ENCODE measurements at regions not wholly inside any gene's neighbourhood (a gene's known extent, or its start where the extent isn't known, plus 50 kb on each side); places are given as distances from the start of the nearest gene placed in this dataset.

GRCh38 chr1:184329245-184329953 is 57.4 kb upstream of the C1orf21 start:
- Histone ChIP-seq H2BK20ac (ENCODE audit: low read depth, low read length, poor library complexity, severe bottlenecking) (no peak overlapping the region), H3T11ph (ENCODE audit: low read length) (no peak overlapping the region), H3K9me3 (ENCODE audit: control insufficient read depth, low read depth, low read length) (no peaks in the 10 kb centered on the region), H3K79me1 (ENCODE audit: insufficient read depth, low read depth, low read length, poor library complexity, severe bottlenecking) (no peaks in the 10 kb centered on the region), H4K20me1 (ENCODE audit: control insufficient read depth, insufficient read depth, insufficient read length) (no peaks in the 10 kb centered on the region), H4K8ac (replicated peaks; ENCODE audit: insufficient read length, low read depth, low read length) (no peak overlapping the region), H3K23me2 (ENCODE audit: insufficient read length, low read depth, low read length, poor library complexity, severe bottlenecking) (no peaks in the 10 kb centered on the region), H4K5ac (ENCODE audit: insufficient read length, low read depth, low read length) (no peak overlapping the region), H3K27ac (ENCODE audit: insufficient read length, low read depth, low read length) (no peak overlapping the region), H3K14ac (ENCODE audit: insufficient read depth, low read length) (no peak overlapping the region), H3K4me1 (ENCODE audit: insufficient read depth, low read length) (no peaks in the 10 kb centered on the region), H3K4ac (ENCODE audit: low read depth, low read length) (no peak overlapping the region), H3K56ac (ENCODE audit: insufficient read length, low read depth, low read length) (no peak overlapping the region), H3K9ac (ENCODE audit: extremely low read depth, insufficient read length, low read length) (no peak overlapping the region), H3K79me2 (ENCODE audit: insufficient read depth, low read length) (no peaks in the 10 kb centered on the region), H3K4me2 (ENCODE audit: insufficient read depth, insufficient read length, low read length) (no peak overlapping the region), H2BK12ac (ENCODE audit: insufficient read length, low read depth, low read length) (no peak overlapping the region), H2AFZ (ENCODE audit: low read length) (no peak overlapping the region), H2BK120ac (ENCODE audit: low read depth, low read length, poor library complexity, severe bottlenecking) (no peak overlapping the region), H3K23ac (ENCODE audit: insufficient read length, low read depth, low read length) (no peak overlapping the region), H2BK5ac (ENCODE audit: insufficient read length, low read length) (no peak overlapping the region), H4K91ac (ENCODE audit: insufficient read length, low read depth, low read length) (no peak overlapping the region), H3K27me3 (ENCODE audit: insufficient read depth, low read length) (no peaks in the 10 kb centered on the region), H2AK5ac (ENCODE audit: insufficient read length, low read length) (no peak overlapping the region), H3K18ac (ENCODE audit: insufficient read length, low read depth, low read length) (no peak overlapping the region), H2BK15ac (ENCODE audit: low read depth, low read length) (no peak overlapping the region)
- Mint-ChIP-seq H3K4me1 (no peaks in the 10 kb centered on the region), H3K4me3 (no peak overlapping the region), H3K9me3 (peaks cover 0 to 3% of the 10 kb centered on the region in 2 experiments; a peak in 1 of 5 replicates), H3K36me3 (ENCODE audit: insufficient read depth in 1 of 3, low read depth in 3 of 3) (no peaks in the 10 kb centered on the region), H3K27ac (peak overlapping the region in 1 of 3 experiments; percentile 58; a peak in 1 of 7 replicates), H3K27me3 (ENCODE audit: low read depth) (no peaks in the 10 kb centered on the region)
- no CpG with 5 or more reads among the region's 7 CpGs for WGBS (ENCODE audit: extremely low coverage, insufficient read length, low lambda C conversion rate)
- no peak for TF ChIP-seq CTCF (conservative IDR thresholded peaks at IDR 0.05)
- DNase-seq = no peak
